IPS-15b (cell line): ENCODE measurements at regions not wholly inside any gene's neighbourhood (a gene's known extent, or its start where the extent isn't known, plus 50 kb on each side); places are given as distances from the start of the nearest gene placed in this dataset.

ENCODE experiments used
- H3K27me3 ChIP-seq: one replicate; pipeline ENCODE4 v1.6.1; 2013; ENCODE audit warnings: low read length; ENCODE audit not compliant: control insufficient read depth, insufficient read depth
- H3K36me3 ChIP-seq: one replicate; pipeline ENCODE4 v1.6.1; 2013; ENCODE audit warnings: low read length; ENCODE audit not compliant: control insufficient read depth, insufficient read depth
- H3K4me1 ChIP-seq: one replicate; pipeline ENCODE4 v1.6.1; 2013; ENCODE audit warnings: mild to moderate bottlenecking, low read length; ENCODE audit not compliant: control insufficient read depth, insufficient read depth
- H3K4me3 ChIP-seq: one replicate; pipeline ENCODE4 v1.5.1; 2013; ENCODE audit warnings: low read depth, low read length
- H3K9ac ChIP-seq: one replicate; pipeline ENCODE4 v1.6.1; 2013; ENCODE audit warnings: low read depth, mild to moderate bottlenecking, low read length
- H3K9me3 ChIP-seq: one replicate; pipeline ENCODE4 v1.6.1; 2013; ENCODE audit warnings: mild to moderate bottlenecking, low read length; ENCODE audit not compliant: control insufficient read depth, insufficient read depth

- H3K4me1 ChIP-seq, result no peaks in the 10 kb centered on the region
- no peaks in the 10 kb centered on the region for H3K27me3 ChIP-seq
- no peak overlapping the region for H3K4me3 ChIP-seq
- H3K9me3 ChIP-seq, result no peaks in the 10 kb centered on the region
- no peaks in the 10 kb centered on the region for H3K36me3 ChIP-seq
- H3K9ac ChIP-seq, result no peak overlapping the region
Measured at GRCh38 chr7:18295781-18296423, 199.6 kb upstream of the HDAC9 start.

DNA sequence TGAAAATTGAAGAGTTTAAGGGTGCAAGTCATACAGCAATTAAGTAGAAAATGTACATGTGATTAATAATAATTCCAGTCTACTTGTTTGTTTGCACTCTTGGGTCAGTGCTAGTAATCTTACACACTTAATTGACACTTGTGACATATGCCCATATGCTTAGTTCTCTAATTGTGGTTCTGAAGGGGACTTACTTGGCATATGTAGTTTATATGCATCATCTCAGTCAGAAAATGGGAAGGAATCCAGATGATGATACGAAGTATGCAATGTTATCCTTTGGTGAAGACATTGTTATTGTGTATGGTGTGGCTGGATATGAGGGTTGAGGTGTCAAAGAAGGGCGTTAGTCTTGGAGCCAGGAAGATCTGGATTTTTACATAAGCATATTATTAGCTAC, 193.5 kb upstream of the HDAC9 start:
- no peaks in the 10 kb centered on the region for H3K27me3 ChIP-seq

DNA sequence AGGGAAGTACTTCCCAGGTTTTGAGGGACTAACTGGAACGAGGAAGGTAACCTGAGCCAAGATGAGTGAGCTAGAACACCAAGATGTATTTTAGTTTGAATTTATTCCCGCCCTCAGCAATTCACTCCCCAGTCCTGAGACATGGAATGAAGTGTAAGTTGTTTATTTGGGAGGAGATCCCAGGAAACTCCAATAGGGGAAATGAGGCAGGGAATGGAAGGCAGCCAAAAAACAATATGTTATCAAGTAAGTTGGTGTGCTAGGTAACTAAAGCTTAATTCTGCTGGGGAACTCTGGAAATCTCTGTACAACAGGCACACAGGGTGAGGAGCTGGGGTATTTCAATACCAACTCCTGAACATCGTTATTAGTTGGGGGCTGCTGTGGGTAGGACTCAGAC, 189.7 kb upstream of the HDAC9 start:
- H3K27me3 ChIP-seq, result no peaks in the 10 kb centered on the region
- H3K36me3 ChIP-seq, result no peaks in the 10 kb centered on the region
- H3K9me3 ChIP-seq, result no peaks in the 10 kb centered on the region
- H3K9ac ChIP-seq, result no peak overlapping the region
- no peaks in the 10 kb centered on the region for H3K4me1 ChIP-seq
- no peak overlapping the region for H3K4me3 ChIP-seq

More for the DNA sequence above, 193.5 kb upstream of the HDAC9 start:
- Histone ChIP-seq H3K36me3 (no peaks in the 10 kb centered on the region), H3K4me1 (no peaks in the 10 kb centered on the region), H3K9ac (no peak overlapping the region), H3K9me3 (no peaks in the 10 kb centered on the region), H3K4me3 (no peak overlapping the region)

- no peaks in the 10 kb centered on the region for H3K27me3 ChIP-seq
Measured at GRCh38 chr7:18306696-18307095, 188.9 kb upstream of the HDAC9 start.

DNA sequence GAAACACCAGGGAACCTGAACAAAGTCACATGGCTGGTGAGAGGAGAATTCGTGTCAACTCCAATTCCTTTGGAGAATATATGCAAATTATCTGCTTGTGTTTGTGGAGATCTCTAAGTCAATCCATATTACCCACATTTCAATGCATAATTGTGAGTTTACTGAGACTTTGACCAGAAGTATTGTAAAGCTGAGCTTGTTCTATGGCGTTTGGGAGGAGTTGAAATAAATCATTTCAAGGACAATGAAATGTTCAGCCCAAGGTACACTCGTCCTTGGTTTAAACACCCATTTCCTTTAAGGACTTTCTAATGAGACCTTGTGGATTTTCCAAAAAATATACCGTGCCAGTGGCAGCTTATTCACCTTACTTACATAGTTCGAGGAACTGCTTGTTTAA, 186.6 kb upstream of the HDAC9 start:
- Histone ChIP-seq H3K36me3 (no peaks in the 10 kb centered on the region), H3K4me1 (no peaks in the 10 kb centered on the region), H3K9ac (no peak overlapping the region), H3K27me3 (no peaks in the 10 kb centered on the region), H3K9me3 (no peaks in the 10 kb centered on the region), H3K4me3 (no peak overlapping the region)

More at GRCh38 chr7:18306696-18307095, 188.9 kb upstream of the HDAC9 start:
- Histone ChIP-seq H3K4me1 (no peaks in the 10 kb centered on the region), H3K36me3 (no peaks in the 10 kb centered on the region), H3K4me3 (no peak overlapping the region), H3K9me3 (no peaks in the 10 kb centered on the region), H3K9ac (no peak overlapping the region)

- H3K27me3 ChIP-seq, result no peaks in the 10 kb centered on the region
- no peaks in the 10 kb centered on the region for H3K36me3 ChIP-seq
- no peaks in the 10 kb centered on the region for H3K9me3 ChIP-seq
- H3K9ac ChIP-seq, result no peak overlapping the region
- H3K4me3 ChIP-seq, result no peak overlapping the region
- H3K4me1 ChIP-seq, result peaks cover 4% of the 10 kb centered on the region
Measured at GRCh38 chr7:18312482-18312881, 183.1 kb upstream of the HDAC9 start.

DNA sequence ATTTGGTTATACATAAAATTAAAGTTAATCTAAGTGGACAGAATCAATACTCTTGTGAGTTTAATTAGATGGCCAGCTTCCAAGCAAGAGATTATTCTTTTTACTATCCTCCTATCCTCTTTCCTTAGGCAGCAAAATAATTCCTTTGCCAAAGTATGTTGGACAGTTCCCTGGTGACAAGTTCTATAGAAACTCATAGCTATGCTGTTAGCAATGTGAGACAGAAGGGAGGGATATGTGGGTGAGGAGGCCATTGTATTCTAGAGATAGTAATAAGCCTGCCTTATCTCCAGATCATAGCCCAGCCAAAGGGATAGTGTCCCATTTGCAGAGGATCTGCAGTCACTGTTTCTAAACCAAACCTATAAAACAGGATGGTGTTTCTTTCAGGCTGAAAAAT, 181.6 kb upstream of the HDAC9 start:
- H3K4me3 ChIP-seq, result no peak overlapping the region
- H3K27me3 ChIP-seq, result no peaks in the 10 kb centered on the region
- H3K4me1 ChIP-seq, result peaks cover 9% of the 10 kb centered on the region
- H3K36me3 ChIP-seq, result no peaks in the 10 kb centered on the region
- no peaks in the 10 kb centered on the region for H3K9me3 ChIP-seq
- H3K9ac ChIP-seq, result no peak overlapping the region

- H3K4me1 ChIP-seq, result peaks cover 9% of the 10 kb centered on the region
- H3K4me3 ChIP-seq, result no peak overlapping the region
- H3K9me3 ChIP-seq, result no peaks in the 10 kb centered on the region
- H3K36me3 ChIP-seq, result no peaks in the 10 kb centered on the region
- no peaks in the 10 kb centered on the region for H3K27me3 ChIP-seq
- no peak overlapping the region for H3K9ac ChIP-seq
Measured at GRCh38 chr7:18315241-18315640, 180.3 kb upstream of the HDAC9 start.

DNA sequence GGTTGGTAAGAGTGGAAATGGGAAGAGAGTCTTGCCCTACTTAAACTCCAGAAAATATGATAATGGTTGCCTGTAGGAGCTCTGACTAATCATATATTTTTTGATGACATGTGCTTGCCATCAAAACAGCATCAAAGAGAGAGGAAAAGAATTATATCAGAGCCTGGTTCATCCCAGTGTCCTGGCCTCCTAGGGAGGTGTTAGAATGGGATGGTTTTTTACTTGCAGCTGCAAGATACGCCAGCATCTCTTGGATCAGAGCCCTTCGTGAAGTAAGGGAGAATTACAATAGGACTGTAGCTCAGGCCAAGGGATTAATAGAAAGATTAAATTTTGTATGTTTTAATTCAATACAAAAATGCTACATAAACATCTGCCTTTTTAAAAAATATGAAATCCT, 177.6 kb upstream of the HDAC9 start:
- Histone ChIP-seq H3K4me1 (peaks cover 9% of the 10 kb centered on the region), H3K9ac (no peak overlapping the region), H3K4me3 (no peak overlapping the region), H3K36me3 (no peaks in the 10 kb centered on the region), H3K27me3 (no peaks in the 10 kb centered on the region), H3K9me3 (no peaks in the 10 kb centered on the region)

DNA sequence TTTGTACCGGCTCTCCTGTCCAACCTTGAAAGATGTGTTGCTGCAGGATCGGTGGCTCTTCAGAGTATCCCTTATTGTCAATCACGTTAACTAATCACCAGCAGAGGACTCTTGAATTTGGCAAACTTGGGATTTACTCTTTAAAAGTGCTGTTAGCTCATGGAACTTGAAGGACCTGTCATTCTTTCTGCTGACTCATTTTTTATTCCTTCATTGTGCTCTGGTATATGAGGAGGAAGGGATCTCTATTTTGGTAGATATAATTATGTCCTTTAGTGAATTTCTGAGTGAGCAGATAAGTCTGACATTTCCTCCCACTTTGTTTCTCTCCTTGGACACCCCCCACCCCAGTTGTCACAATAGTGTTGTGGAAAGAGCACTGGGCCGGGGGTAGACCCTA, 175.1 kb upstream of the HDAC9 start:
- Histone ChIP-seq H3K9ac (no peak overlapping the region), H3K9me3 (no peaks in the 10 kb centered on the region), H3K4me3 (no peak overlapping the region), H3K27me3 (no peaks in the 10 kb centered on the region), H3K4me1 (peaks cover 9% of the 10 kb centered on the region), H3K36me3 (no peaks in the 10 kb centered on the region)

- no peak overlapping the region for H3K9ac ChIP-seq
- H3K4me1 ChIP-seq, result peaks cover 9% of the 10 kb centered on the region
- no peak overlapping the region for H3K4me3 ChIP-seq
- no peaks in the 10 kb centered on the region for H3K36me3 ChIP-seq
- H3K9me3 ChIP-seq, result no peaks in the 10 kb centered on the region
- H3K27me3 ChIP-seq, result no peaks in the 10 kb centered on the region
Measured at GRCh38 chr7:18320971-18321567, 174.5 kb upstream of the HDAC9 start.

GRCh38 chr7:18330548-18330947, 165.0 kb upstream of the HDAC9 start:
- H3K4me1 ChIP-seq, result no peaks in the 10 kb centered on the region
- H3K36me3 ChIP-seq, result no peaks in the 10 kb centered on the region
- H3K4me3 ChIP-seq, result no peak overlapping the region
- H3K9ac ChIP-seq, result no peak overlapping the region
- no peaks in the 10 kb centered on the region for H3K27me3 ChIP-seq
- H3K9me3 ChIP-seq, result no peaks in the 10 kb centered on the region
